Activated naive CD4-positive, alpha-beta T cell treated with anti-CD3 and anti-CD28 coated beads for 36 hours (primary cell): ENCODE measurements at regions not wholly inside any gene's neighbourhood (a gene's known extent, or its start where the extent isn't known, plus 50 kb on each side); places are given as distances from the start of the nearest gene placed in this dataset.
"Not testable (repeated sequence)": the region's sequence is repeated elsewhere in the genome, so short reads cannot be mapped to it uniquely, and the experiment has no call there.

Experiments used
- CTCF ChIA-PET: fragments of 350-600 bp; sonication (Branson Sonifier 250); formaldehyde crosslinking; loops from one replicate; lab custom pipeline; 2021; ENCODE audit warnings: antibody characterized with exemption; lab: Charles Lee
- DNase-seq: peaks from one replicate; pipeline ENCODE4 v3.0.0-alpha.2; 2020
- H3K27ac Mint-ChIP-seq: one replicate; pipeline ENCODE4 v1.8.0; 2021; ENCODE audit warnings: mild to moderate bottlenecking, mixed read lengths
- H3K27me3 Mint-ChIP-seq: one replicate; pipeline ENCODE4 v1.8.0; 2021; ENCODE audit warnings: low read depth, mixed read lengths
- H3K36me3 Mint-ChIP-seq: one replicate; pipeline ENCODE4 v1.8.0; 2021; ENCODE audit warnings: low read depth, mixed read lengths
- H3K4me1 Mint-ChIP-seq: one replicate; pipeline ENCODE4 v1.8.0; 2021; ENCODE audit warnings: low read depth, mixed read lengths
- H3K4me3 Mint-ChIP-seq: one replicate; pipeline ENCODE4 v1.8.0; 2021; ENCODE audit warnings: mild to moderate bottlenecking, moderate library complexity, mixed read lengths
- H3K9me3 Mint-ChIP-seq: one replicate; pipeline ENCODE4 v1.8.0; 2021; ENCODE audit warnings: mixed read lengths
- intact Hi-C: fragments of 100-400 bp; cut with micrococcal nuclease; formaldehyde crosslinking; loops from one replicate; pipeline ENCODE4 v1.15.1; 2023

DNA sequence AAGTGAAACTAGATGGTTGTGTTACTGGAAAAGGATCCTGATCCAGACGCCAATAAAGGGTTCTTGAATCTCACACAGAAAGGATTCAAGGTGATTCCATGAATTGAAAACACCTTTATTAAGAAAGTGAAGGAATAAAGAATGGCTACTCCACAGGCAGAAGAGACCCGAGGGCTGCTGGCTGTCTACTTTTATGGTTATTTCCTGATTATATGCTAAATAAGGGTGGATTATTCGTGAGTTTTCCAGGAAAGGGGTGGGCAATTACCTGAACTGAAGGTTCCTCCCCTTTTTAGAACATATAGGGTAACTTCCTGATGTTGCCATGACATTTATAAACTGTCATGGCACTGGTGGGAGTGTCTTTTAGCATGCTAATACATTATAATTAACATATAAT, 50.9 kb upstream of the WARS2 start:
- intact Hi-C loops: no loop called here
- H3K36me3 Mint-ChIP-seq: peaks cover 53% of the 10 kb centered on the region
- H3K27me3 Mint-ChIP-seq: no peaks in the 10 kb centered on the region
- CTCF ChIA-PET: no interaction called here
- H3K4me3 Mint-ChIP-seq: no peak overlapping the region
- peaks cover 7% of the 10 kb centered on the region for H3K9me3 Mint-ChIP-seq
- H3K27ac Mint-ChIP-seq: no peak overlapping the region
- H3K4me1 Mint-ChIP-seq: no peaks in the 10 kb centered on the region
- DNase-seq: no peak

- CTCF ChIA-PET: no interaction called here
Observed at GRCh38 chr1:119204197-119204960, 63.9 kb upstream of the WARS2 start.

GRCh38 chr1:119204961-119205357, 64.5 kb upstream of the WARS2 start:
- peaks cover 8% of the 10 kb centered on the region for H3K9me3 Mint-ChIP-seq
- no peaks in the 10 kb centered on the region for H3K27me3 Mint-ChIP-seq
- H3K27ac Mint-ChIP-seq: no peak overlapping the region
- H3K4me1 Mint-ChIP-seq: no peaks in the 10 kb centered on the region
- DNase-seq: no peak
- CTCF ChIA-PET: no interaction called here
- intact Hi-C loops: no loop called here
- peaks cover 29% of the 10 kb centered on the region for H3K36me3 Mint-ChIP-seq
- no peak overlapping the region for H3K4me3 Mint-ChIP-seq

More at GRCh38 chr1:119204197-119204960, 63.9 kb upstream of the WARS2 start:
- H3K36me3 Mint-ChIP-seq: peaks cover 29% of the 10 kb centered on the region
- no peaks in the 10 kb centered on the region for H3K27me3 Mint-ChIP-seq
- H3K4me1 Mint-ChIP-seq: no peaks in the 10 kb centered on the region
- intact Hi-C loops: no loop called here
- H3K4me3 Mint-ChIP-seq: no peak overlapping the region
- peaks cover 8% of the 10 kb centered on the region for H3K9me3 Mint-ChIP-seq
- no peak overlapping the region for H3K27ac Mint-ChIP-seq
- no peak for DNase-seq

GRCh38 chr1:119209061-119209460, 68.6 kb upstream of the WARS2 start:
- CTCF ChIA-PET: no interaction called here
- DNase-seq: no peak
- no peak overlapping the region for H3K27ac Mint-ChIP-seq
- peaks cover 17% of the 10 kb centered on the region for H3K36me3 Mint-ChIP-seq
- no peaks in the 10 kb centered on the region for H3K4me1 Mint-ChIP-seq
- H3K4me3 Mint-ChIP-seq: no peak overlapping the region
- H3K27me3 Mint-ChIP-seq: no peaks in the 10 kb centered on the region
- peaks cover 3% of the 10 kb centered on the region for H3K9me3 Mint-ChIP-seq
- intact Hi-C loops: no loop called here

DNA sequence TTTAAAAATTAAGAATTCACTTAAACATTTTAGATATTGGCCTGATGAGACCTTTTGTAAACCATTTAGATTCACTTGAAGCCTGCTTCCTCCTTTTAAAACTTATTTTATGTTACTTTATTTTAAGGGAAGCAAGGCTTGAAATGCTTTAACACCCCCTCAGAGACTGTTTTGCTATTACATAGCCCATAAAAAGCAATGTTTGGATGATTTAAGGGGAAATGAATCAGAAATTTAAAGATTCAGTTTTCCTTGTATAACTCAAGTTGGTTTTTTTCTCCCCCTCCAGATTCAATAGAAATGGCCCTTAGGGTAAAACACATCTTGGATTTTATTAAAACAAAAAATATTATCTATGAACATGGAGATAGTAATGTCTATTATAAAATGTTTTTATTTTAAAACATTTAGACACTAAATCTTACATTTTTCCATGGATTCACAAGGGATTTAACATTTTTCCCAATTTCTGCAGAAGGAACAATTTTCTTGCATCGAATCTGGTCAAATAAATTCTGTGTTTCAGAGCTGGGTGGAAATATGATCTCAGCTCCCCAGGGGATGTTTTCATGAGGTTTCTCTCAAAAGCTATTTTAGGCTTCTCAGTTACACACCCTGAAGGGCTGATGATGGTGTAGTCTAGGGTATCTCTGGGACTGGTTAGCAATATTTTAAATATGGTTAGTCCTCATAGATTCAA, 69.3 kb upstream of the WARS2 start:
- Mint-ChIP-seq H3K36me3 (peaks cover 17% of the 10 kb centered on the region), H3K4me3 (no peak overlapping the region), H3K27me3 (no peaks in the 10 kb centered on the region), H3K9me3 (peaks cover 3% of the 10 kb centered on the region), H3K4me1 (no peaks in the 10 kb centered on the region), H3K27ac (no peak overlapping the region)
- CTCF ChIA-PET: no interaction called here
- intact Hi-C loops: no loop called here
- DNase-seq: no peak

DNA sequence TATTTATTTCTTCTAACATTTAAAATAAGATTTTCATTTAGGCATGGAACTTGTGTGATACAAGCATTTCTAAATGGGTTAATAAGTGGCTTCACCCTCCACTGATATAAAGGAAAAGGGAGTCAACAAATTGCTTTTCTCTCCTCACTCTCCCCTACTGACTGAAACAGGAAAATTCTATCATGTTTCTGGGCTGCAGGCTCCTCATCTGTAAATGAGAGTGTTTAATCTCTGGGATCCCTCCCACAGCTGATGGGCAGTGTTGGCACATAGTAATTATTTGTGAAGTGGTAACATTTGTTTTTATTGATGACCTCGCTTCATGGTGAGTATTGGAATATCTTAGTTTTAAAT, 69.8 kb upstream of the WARS2 start:
- peaks cover 17% of the 10 kb centered on the region for H3K36me3 Mint-ChIP-seq
- CTCF ChIA-PET: no interaction called here
- no peak overlapping the region for H3K27ac Mint-ChIP-seq
- H3K27me3 Mint-ChIP-seq: no peaks in the 10 kb centered on the region
- peaks cover 3% of the 10 kb centered on the region for H3K9me3 Mint-ChIP-seq
- DNase-seq: no peak
- no peak overlapping the region for H3K4me3 Mint-ChIP-seq
- H3K4me1 Mint-ChIP-seq: no peaks in the 10 kb centered on the region
- intact Hi-C loops: no loop called here

GRCh38 chr1:119213213-119213612, 72.8 kb upstream of the WARS2 start:
- intact Hi-C loops, H3K27me3 Mint-ChIP-seq, H3K4me3 Mint-ChIP-seq, H3K27ac Mint-ChIP-seq, CTCF ChIA-PET, H3K9me3 Mint-ChIP-seq, DNase-seq, H3K4me1 Mint-ChIP-seq: not testable (repeated sequence)
- peaks cover 18% of the 10 kb centered on the region for H3K36me3 Mint-ChIP-seq

DNA sequence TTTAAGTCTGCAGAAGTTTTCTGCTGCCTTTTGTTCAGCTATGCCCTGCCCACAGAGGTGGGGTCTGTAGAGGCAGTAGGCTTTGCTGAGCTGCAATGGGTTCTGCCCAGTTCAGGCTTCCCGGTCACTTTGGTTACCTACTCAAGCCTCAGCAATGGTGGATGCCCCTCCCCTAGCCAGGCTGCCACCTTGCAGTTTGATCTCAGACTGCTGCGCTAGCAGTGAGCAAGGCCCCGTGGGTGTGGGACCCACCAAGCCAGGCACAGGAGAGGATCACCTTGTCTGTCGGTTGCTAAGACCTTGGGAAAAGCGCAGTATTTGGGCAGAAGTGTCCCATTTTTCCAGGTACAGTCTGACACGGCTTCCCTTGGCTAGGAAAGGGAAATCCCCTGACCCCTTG, 74.5 kb upstream of the WARS2 start:
- H3K4me3 Mint-ChIP-seq, CTCF ChIA-PET, intact Hi-C loops, H3K27me3 Mint-ChIP-seq, DNase-seq, H3K4me1 Mint-ChIP-seq, H3K9me3 Mint-ChIP-seq, H3K27ac Mint-ChIP-seq: not testable (repeated sequence)
- peaks cover 19% of the 10 kb centered on the region for H3K36me3 Mint-ChIP-seq

GRCh38 chr1:119217309-119217828, 76.9 kb upstream of the WARS2 start:
- H3K27ac Mint-ChIP-seq: no peak overlapping the region
- CTCF ChIA-PET: no interaction called here
- H3K36me3 Mint-ChIP-seq: peaks cover 13% of the 10 kb centered on the region
- no peaks in the 10 kb centered on the region for H3K27me3 Mint-ChIP-seq
- intact Hi-C loops: no loop called here
- peaks cover 3% of the 10 kb centered on the region for H3K9me3 Mint-ChIP-seq
- H3K4me3 Mint-ChIP-seq: no peak overlapping the region
- DNase-seq: no peak
- H3K4me1 Mint-ChIP-seq: no peaks in the 10 kb centered on the region

- H3K36me3 Mint-ChIP-seq: peaks cover 17% of the 10 kb centered on the region
- no peaks in the 10 kb centered on the region for H3K27me3 Mint-ChIP-seq
- H3K4me3 Mint-ChIP-seq: no peak overlapping the region
- intact Hi-C loops: no loop called here
- H3K27ac Mint-ChIP-seq: no peak overlapping the region
- H3K4me1 Mint-ChIP-seq: no peaks in the 10 kb centered on the region
- H3K9me3 Mint-ChIP-seq: no peaks in the 10 kb centered on the region
- DNase-seq: no peak
- CTCF ChIA-PET: no interaction called here
Observed at GRCh38 chr1:119219711-119220110, 79.3 kb upstream of the WARS2 start.

DNA sequence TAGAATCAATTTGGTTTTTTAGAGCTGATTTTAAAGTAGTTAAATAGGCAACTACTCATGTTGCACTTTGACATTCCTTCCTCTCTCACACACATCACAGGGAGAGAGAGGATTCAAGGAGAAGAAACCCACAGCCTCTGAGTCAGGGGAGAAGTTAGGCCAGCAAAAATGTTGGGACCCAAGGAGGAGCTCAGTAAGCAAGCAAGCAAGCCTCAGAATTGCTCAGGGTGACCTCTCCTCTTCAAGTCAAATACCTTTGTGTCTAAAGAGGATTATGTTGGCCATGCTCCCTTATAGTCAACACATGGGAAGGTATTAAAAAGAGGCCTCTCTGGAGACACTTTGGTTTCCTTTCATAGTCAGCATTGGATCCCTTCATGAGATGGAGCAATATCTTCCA, 80.5 kb upstream of the WARS2 start:
- no peak for DNase-seq
- no peak overlapping the region for H3K4me3 Mint-ChIP-seq
- H3K36me3 Mint-ChIP-seq: peaks cover 16% of the 10 kb centered on the region
- H3K4me1 Mint-ChIP-seq: no peaks in the 10 kb centered on the region
- no peak overlapping the region for H3K27ac Mint-ChIP-seq
- H3K27me3 Mint-ChIP-seq: no peaks in the 10 kb centered on the region
- CTCF ChIA-PET: no interaction called here
- H3K9me3 Mint-ChIP-seq: no peaks in the 10 kb centered on the region
- intact Hi-C loops: no loop called here

DNA sequence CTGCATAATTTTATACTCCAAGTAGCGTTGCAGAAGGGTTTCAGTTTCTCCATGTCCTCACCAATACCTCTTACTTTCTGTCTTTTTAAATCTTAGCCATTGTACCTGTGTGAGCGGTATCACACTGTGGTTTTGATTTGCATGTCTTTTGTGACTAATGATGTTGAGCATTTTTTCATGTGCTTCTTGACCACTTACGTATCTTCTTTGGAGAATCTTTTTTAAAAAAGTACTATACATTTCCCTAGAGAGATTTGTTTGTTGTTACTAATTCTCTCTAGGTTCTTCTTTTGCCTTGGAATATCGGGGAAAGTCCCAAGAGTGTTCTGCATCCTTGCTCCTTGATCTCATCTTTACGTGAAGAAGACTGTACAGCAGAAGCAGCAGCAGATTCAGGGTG, 81.8 kb upstream of the WARS2 start:
- peaks cover 14% of the 10 kb centered on the region for H3K36me3 Mint-ChIP-seq
- no peak overlapping the region for H3K4me3 Mint-ChIP-seq
- no peak for DNase-seq
- intact Hi-C loops: no loop called here
- no peaks in the 10 kb centered on the region for H3K4me1 Mint-ChIP-seq
- H3K9me3 Mint-ChIP-seq: no peaks in the 10 kb centered on the region
- no peaks in the 10 kb centered on the region for H3K27me3 Mint-ChIP-seq
- CTCF ChIA-PET: no interaction called here
- H3K27ac Mint-ChIP-seq: no peak overlapping the region

GRCh38 chr1:119225265-119225664, 84.8 kb upstream of the WARS2 start:
- Mint-ChIP-seq H3K36me3 (peaks cover 9% of the 10 kb centered on the region), H3K4me1 (no peaks in the 10 kb centered on the region), H3K9me3 (no peaks in the 10 kb centered on the region), H3K4me3 (no peak overlapping the region), H3K27me3 (no peaks in the 10 kb centered on the region), H3K27ac (no peak overlapping the region)
- DNase-seq: no peak
- intact Hi-C loops: no loop called here
- CTCF ChIA-PET: no interaction called here
